Uterus (tissue), 3 donors: ENCODE measurements at regions not wholly inside any gene's neighbourhood (a gene's known extent, or its start where the extent isn't known, plus 50 kb on each side); places are given as distances from the start of the nearest gene placed in this dataset.
A peak's percentile ranks its signal among the peaks of the same experiment; 100 is the strongest.

Experiments used
- DNase-seq, 2 donors: peaks; one replicate each; pipeline ENCODE4 v3.0.0-alpha.2; 2019 to 2020
- H3K27ac ChIP-seq, 2 donors: fragments of 200-600 bp; sonication (generic); 1 replicate in 1 of 2; 2 replicates in 1 of 2; pipeline ENCODE4 v1.5.1; 2016 to 2018
- H3K27me3 ChIP-seq, 2 donors: fragments of 200-600 bp; sonication (generic); one replicate each; pipeline ENCODE4 v1.5.1; 2018 to 2019; ENCODE audit warnings: control low read depth in 1 of 2
- H3K36me3 ChIP-seq, 2 donors: fragments of 200-600 bp; sonication (generic); one replicate each; pipeline ENCODE4 v1.5.1; 2019; ENCODE audit warnings: control low read depth in 1 of 2
- H3K4me1 ChIP-seq, 2 donors: fragments of 200-600 bp; sonication (generic); one replicate each; pipeline ENCODE4 v1.5.1; 2018 to 2019; ENCODE audit warnings: control low read depth in 1 of 2
- H3K4me3 ChIP-seq, 2 donors: fragments of 200-600 bp; sonication (generic); 1 replicate in 1 of 2; 2 replicates in 1 of 2; pipeline ENCODE4 v1.5.1; 2018 to 2019; ENCODE audit warnings: mild to moderate bottlenecking in 1 of 2
- H3K9me3 ChIP-seq, 2 donors: fragments of 200-600 bp; sonication (generic); one replicate each; pipeline ENCODE4 v1.5.1; 2019; ENCODE audit warnings: control low read depth in 1 of 2
- CTCF ChIP-seq, 4 experiments: fragments of 200-600 bp in 2 of 4; fragments of 450-650 bp in 2 of 4; sonication (generic) in 2 of 4; IDR thresholded peaks; one replicate each; pipeline ENCODE4 v1.5.1; 2016 to 2019; ENCODE audit warnings: antibody characterized with exemption in 4 of 4, mild to moderate bottlenecking in 2 of 4, moderate library complexity in 1 of 4
- POLR2A ChIP-seq, 2 donors: fragments of 450-650 bp; IDR thresholded peaks; one replicate each; pipeline ENCODE4 v1.6.1; 2016; ENCODE audit warnings: antibody characterized with exemption in 2 of 2, mild to moderate bottlenecking in 1 of 2, moderate library complexity in 1 of 2
- intact Hi-C: fragments of 100-400 bp; cut with DNase I; formaldehyde crosslinking; loops from one replicate; pipeline ENCODE4 v1.15.1; 2023; ENCODE audit warnings: low total_unique reads
- donor health status: DM: yes; HTN: yes; CAD: no.

- no peak overlapping the region for H3K4me3 ChIP-seq
- H3K27ac ChIP-seq, result peak overlapping the region; percentile 58 to 59
- H3K9me3 ChIP-seq, result no peaks in the 10 kb centered on the region
- intact Hi-C loops, result no loop called here
- DNase-seq, result no peak
- TF ChIP-seq CTCF (IDR thresholded peaks at IDR 0.05), result no peak
- TF ChIP-seq POLR2A (IDR thresholded peaks at IDR 0.05), result no peak
- no peaks in the 10 kb centered on the region for H3K4me1 ChIP-seq
- no peaks in the 10 kb centered on the region for H3K36me3 ChIP-seq
- no peaks in the 10 kb centered on the region for H3K27me3 ChIP-seq
Observed at GRCh38 chr17:12406623-12407215, 259.0 kb upstream of the MYOCD start.

- Histone ChIP-seq H3K27me3 (no peaks in the 10 kb centered on the region), H3K4me1 (no peaks in the 10 kb centered on the region), H3K9me3 (no peaks in the 10 kb centered on the region), H3K36me3 (no peaks in the 10 kb centered on the region), H3K4me3 (no peak overlapping the region), H3K27ac (peak overlapping the region in 1 of 2 donors; percentile 58)
- no peak for DNase-seq
- TF ChIP-seq POLR2A (IDR thresholded peaks at IDR 0.05) (no peak), CTCF (IDR thresholded peaks at IDR 0.05) (no peak)
- intact Hi-C loops, result no loop called here
Observed at GRCh38 chr17:12407495-12408252, 258.0 kb upstream of the MYOCD start.

- Histone ChIP-seq H3K36me3 (no peaks in the 10 kb centered on the region), H3K27ac (no peak overlapping the region), H3K9me3 (no peaks in the 10 kb centered on the region), H3K27me3 (no peaks in the 10 kb centered on the region), H3K4me1 (no peaks in the 10 kb centered on the region), H3K4me3 (no peak overlapping the region)
- DNase-seq, result no peak
- TF ChIP-seq CTCF (IDR thresholded peaks at IDR 0.05) (no peak), POLR2A (IDR thresholded peaks at IDR 0.05) (no peak)
- intact Hi-C loops, result no loop called here
Observed at GRCh38 chr17:12409082-12409481, 256.6 kb upstream of the MYOCD start.

GRCh38 chr17:12410717-12411116 lies 255.0 kb upstream of the MYOCD start:
- TF ChIP-seq POLR2A (IDR thresholded peaks at IDR 0.05), result no peak
- no peak for TF ChIP-seq CTCF (IDR thresholded peaks at IDR 0.05)
- Histone ChIP-seq H3K9me3 (no peaks in the 10 kb centered on the region), H3K27me3 (no peaks in the 10 kb centered on the region), H3K36me3 (no peaks in the 10 kb centered on the region), H3K4me1 (no peaks in the 10 kb centered on the region), H3K4me3 (no peak overlapping the region), H3K27ac (no peak overlapping the region)
- DNase-seq, result no peak
- intact Hi-C loops, result no loop called here

GRCh38 chr17:12415031-12415430 lies 250.7 kb upstream of the MYOCD start:
- TF ChIP-seq POLR2A (IDR thresholded peaks at IDR 0.05) (no peak), CTCF (IDR thresholded peaks at IDR 0.05) (no peak)
- Histone ChIP-seq H3K4me1 (no peaks in the 10 kb centered on the region), H3K27me3 (no peaks in the 10 kb centered on the region), H3K27ac (peak overlapping the region in 1 of 2 donors; percentile 64), H3K36me3 (no peaks in the 10 kb centered on the region), H3K9me3 (no peaks in the 10 kb centered on the region), H3K4me3 (no peak overlapping the region)
- intact Hi-C loops, result no loop called here
- peak in 1 of 2 donors; percentile 27 for DNase-seq
